Skin of body (tissue), 1 donor: ENCODE measurements at regions not wholly inside any gene's neighbourhood (a gene's known extent, or its start where the extent isn't known, plus 50 kb on each side); places are given as distances from the start of the nearest gene placed in this dataset.

ENCODE experiments used
- DNase-seq: peaks from one replicate; lab custom pipeline; 2025; lab: John Stamatoyannopoulos, UW

GRCh38 chr6:163844761-163845160 is 430.2 kb downstream of the QKI start:
- no peak for DNase-seq

DNA sequence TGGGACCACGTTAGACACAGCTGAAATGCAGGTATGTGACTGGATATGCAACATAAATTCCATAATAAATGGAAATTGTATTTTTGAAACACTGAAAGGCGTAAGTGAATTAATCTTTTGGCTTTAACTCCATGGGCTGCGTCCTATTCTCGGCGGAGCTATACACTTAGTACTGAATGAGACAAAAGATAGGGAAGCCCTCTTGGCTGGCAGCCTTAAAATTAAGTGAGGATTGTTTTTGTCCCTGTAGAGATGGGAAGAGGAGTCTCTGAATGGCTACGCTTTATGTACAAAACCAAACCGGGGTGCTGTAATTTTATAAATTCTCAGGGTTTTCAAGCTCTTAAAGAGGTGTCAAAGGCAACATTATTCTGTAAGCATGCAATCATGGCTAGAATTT is 429.8 kb downstream of the QKI start:
- DNase-seq: no peak

DNA sequence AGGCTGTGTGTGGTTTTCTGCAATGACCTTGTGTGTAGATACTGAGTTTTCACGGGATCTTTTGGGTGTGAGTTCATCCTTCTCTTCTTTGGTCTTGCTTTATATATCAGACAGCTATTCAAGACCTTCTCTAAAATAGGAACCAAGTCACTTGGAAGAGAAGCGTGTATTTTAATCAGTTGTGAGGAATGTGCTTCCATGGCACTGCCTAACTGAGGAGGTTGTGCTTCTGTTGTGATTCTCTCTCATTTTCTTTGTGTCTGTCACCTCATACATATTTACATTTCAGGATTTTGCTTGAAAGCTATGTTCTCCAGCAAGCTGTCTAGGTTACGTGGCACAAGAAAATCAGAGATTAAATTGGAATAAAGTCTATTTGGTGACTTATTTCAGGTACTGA is 428.7 kb downstream of the QKI start:
- DNase-seq: no peak

GRCh38 chr6:163842467-163842866 is 427.9 kb downstream of the QKI start:
- DNase-seq: no peak

DNA sequence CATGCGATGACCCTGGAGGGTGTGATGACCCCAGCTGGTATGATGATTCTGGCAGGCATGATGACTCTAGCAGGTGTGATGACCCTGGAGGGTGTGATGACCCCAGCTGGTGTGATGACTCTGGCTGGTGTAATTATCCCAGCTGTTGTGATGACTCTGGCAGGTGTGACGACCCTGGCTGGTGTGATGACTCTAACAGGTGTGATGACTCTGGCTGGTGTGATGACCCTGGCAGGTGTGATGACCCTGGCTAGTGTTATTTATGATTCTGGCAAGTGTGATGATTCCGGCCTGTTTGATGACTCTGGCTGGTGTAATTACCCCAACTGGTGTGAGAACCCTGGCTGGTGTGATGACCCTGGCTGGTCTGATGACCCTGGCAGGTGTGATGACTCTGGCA is 427.2 kb downstream of the QKI start:
- no peak for DNase-seq

DNA sequence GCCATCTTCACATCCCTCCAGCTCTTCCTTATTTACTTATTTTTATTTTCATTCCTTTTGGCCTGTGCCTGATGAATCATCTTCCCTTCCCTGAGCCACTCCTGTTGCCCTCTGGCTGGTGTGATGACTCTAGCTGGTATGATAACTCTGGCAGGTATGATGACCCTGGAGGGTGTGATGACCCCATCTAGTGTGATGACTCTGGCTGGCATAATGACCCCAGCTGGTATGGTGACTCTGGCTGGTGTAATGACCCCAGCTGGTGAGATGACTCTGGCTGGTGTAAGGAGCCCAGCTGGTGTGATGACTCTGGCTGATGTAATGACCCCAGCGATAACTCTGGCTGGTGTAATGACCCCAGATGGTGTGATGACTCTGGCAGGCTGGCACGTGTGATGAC is 426.8 kb downstream of the QKI start:
- DNase-seq: no peak

- DNase-seq: no peak
Observed at GRCh38 chr6:163840880-163841279, 426.4 kb downstream of the QKI start.

DNA sequence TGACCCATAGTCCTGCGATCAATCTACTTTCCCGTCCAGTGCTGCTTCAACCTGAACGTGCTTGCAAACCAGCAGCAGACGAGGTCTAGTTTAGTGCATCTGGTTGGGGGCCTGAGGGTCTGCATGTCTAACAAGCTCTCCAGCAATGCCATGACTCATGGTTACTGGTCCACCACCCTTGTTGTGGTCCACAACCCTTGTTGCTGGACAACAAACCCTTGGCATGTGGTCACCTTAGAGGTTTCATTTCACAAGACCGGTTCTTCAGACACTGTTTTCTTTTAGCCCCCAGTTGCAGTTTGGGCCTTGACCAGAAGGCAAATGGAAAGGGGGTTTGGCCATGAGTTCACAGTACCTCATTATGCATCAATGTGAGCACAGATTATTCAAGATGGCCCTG is 424.8 kb downstream of the QKI start:
- no peak for DNase-seq

DNA sequence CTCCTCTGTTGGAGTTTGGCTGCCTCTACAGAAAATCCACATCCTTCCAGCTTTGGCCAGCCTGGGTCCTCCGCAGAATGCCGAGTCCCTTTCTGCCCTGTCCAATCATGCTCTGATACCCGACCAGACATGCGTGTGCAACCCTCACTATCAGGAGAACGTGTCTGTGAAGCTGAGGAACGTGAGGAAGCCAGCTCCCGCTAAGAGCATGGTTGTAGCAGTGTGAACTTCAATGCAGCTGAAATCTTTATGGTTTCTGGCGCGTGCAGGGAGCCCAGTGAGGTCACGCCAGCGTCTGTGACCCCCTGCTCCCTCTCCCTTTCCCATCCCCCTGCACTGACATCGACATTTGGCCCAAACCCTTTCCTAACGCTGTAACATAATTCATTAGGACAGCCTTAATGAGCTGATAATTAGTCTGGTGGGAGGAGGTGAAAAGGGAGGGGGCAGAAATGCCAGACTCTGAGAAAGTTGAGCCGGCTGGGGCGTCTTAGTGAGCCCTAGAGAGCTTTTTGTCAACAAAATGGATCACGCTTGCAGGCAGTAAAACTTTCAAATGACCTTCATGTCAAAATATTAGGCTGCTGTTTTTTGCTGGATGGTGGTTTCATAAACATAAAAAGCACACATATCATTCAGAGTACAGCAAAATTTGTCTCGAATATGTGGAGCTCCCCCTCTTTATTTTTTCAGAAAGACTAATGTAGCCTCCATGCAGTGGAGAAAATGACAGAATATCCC is 423.3 kb downstream of the QKI start:
- DNase-seq: peak; percentile 61

GRCh38 chr6:163836876-163837690 is 422.6 kb downstream of the QKI start:
- DNase-seq: no peak

- no peak for DNase-seq
Observed at GRCh38 chr6:163835439-163836171, 421.1 kb downstream of the QKI start.

DNA sequence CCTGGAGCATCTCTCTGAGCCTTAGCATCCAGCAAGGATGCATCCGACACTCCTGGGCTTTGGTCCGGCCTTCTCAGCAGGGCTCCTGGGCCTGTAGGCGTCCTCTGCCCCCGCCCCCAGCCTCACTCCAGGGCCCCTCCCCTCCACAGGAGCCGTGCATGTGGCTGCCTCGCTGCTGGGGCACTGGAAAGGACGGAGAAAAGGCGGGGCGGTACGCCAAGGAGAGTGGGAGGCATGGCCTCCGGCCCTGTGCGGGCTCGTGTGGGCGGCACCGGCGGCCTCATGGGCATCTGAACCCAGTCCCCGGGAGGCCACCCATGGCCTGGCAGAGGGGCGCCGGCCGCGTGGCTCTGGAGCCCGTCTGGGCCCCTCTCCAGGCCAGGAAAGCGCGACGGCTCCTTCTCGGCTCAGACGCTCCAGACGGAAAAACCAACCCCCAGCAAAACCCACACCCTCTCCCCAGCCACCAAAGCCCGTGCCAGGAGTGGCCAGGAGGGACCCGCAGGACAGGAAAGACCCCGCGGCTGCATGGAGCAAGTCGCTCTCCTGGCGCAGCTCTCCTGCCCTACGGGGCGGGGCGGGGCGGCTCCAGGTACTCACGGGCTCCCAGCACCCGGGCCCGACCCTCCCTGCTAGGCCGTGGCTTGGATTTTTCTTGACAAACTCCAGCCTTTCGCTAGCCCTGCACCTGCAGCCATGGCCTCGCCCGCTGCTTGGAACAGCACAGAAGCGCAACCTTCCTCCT is 419.9 kb downstream of the QKI start:
- no peak for DNase-seq

GRCh38 chr6:163831736-163832135 is 417.2 kb downstream of the QKI start:
- no peak for DNase-seq

- DNase-seq: no peak
Observed at GRCh38 chr6:163830641-163831040, 416.1 kb downstream of the QKI start.

- no peak for DNase-seq
Observed at GRCh38 chr6:163828038-163828795, 413.7 kb downstream of the QKI start.

GRCh38 chr6:163827143-163827542 is 412.6 kb downstream of the QKI start:
- DNase-seq: no peak

GRCh38 chr6:163826629-163827028 is 412.1 kb downstream of the QKI start:
- no peak for DNase-seq

GRCh38 chr6:163825033-163825432 is 410.5 kb downstream of the QKI start:
- DNase-seq: no peak

GRCh38 chr6:163823577-163823976 is 409.1 kb downstream of the QKI start:
- no peak for DNase-seq

GRCh38 chr6:163820745-163821458 is 406.4 kb downstream of the QKI start:
- no peak for DNase-seq
